DOHH2 (cell line): ENCODE measurements at regions not wholly inside any gene's neighbourhood (a gene's known extent, or its start where the extent isn't known, plus 50 kb on each side); places are given as distances from the start of the nearest gene placed in this dataset.

Experiments used
- H3F3A ChIP-seq: fragments of 200-600 bp; sonication (generic), shearing (Covaris generic); 2 replicates; pipeline ENCODE4 v1.6.0; 2016; ENCODE audit warnings: antibody characterized with exemption, mild to moderate bottlenecking; ENCODE audit not compliant: control insufficient read depth, insufficient read depth
- H3K27ac ChIP-seq: fragments of 200-600 bp; sonication (generic); 2 replicates; pipeline ENCODE4 v1.5.1; 2014; ENCODE audit warnings: low read depth, mild to moderate bottlenecking, low read length, moderate library complexity
- H3K27me3 ChIP-seq: fragments of 200-600 bp; sonication (generic); 2 replicates; pipeline ENCODE4 v1.6.1; 2014; ENCODE audit warnings: mild to moderate bottlenecking, low read length, mixed read lengths; ENCODE audit not compliant: control insufficient read depth
- H3K36me3 ChIP-seq: fragments of 200-600 bp; sonication (generic); 2 replicates; pipeline ENCODE4 v1.6.1; 2014; ENCODE audit warnings: mild to moderate bottlenecking, low read length, moderate library complexity, mixed read lengths; ENCODE audit not compliant: control insufficient read depth
- H3K4me1 ChIP-seq: fragments of 200-600 bp; sonication (generic); 2 replicates; pipeline ENCODE4 v1.6.1; 2014; ENCODE audit warnings: mild to moderate bottlenecking, low read length, mixed read lengths; ENCODE audit not compliant: control insufficient read depth
- H3K4me2 ChIP-seq: fragments of 200-600 bp; sonication (generic); 2 replicates; pipeline ENCODE4 v1.6.0; 2014; ENCODE audit warnings: mild to moderate bottlenecking, low read length, moderate library complexity
- H3K4me3 ChIP-seq: fragments of 200-600 bp; sonication (generic); 2 replicates; pipeline ENCODE4 v1.5.1; 2014; ENCODE audit warnings: mild to moderate bottlenecking, low read length, mixed read lengths
- H3K79me2 ChIP-seq: fragments of 200-600 bp; sonication (generic); 2 replicates; pipeline ENCODE4 v1.6.1; 2014; ENCODE audit warnings: mild to moderate bottlenecking, low read length, mixed read lengths; ENCODE audit not compliant: control insufficient read depth
- H3K9me2 ChIP-seq: fragments of 200-600 bp; sonication (generic); replicated peaks from 2 replicates; pipeline ENCODE4 v1.6.1; 2014; ENCODE audit warnings: mild to moderate bottlenecking, low read length, mixed read lengths; ENCODE audit not compliant: control insufficient read depth
- H3K9me3 ChIP-seq: fragments of 200-600 bp; sonication (generic); 2 replicates; pipeline ENCODE4 v1.6.1; 2014; ENCODE audit warnings: antibody characterized with exemption, low read length, mixed read lengths; ENCODE audit not compliant: control insufficient read depth, insufficient read depth
- H4K20me1 ChIP-seq: fragments of 200-600 bp; sonication (generic); 2 replicates; pipeline ENCODE4 v1.6.0; 2014; ENCODE audit warnings: low read depth, mild to moderate bottlenecking, antibody characterized with exemption, low read length, moderate library complexity; ENCODE audit not compliant: control insufficient read depth, insufficient read depth
- CTCF ChIP-seq: fragments of 200-600 bp; sonication (generic); IDR thresholded peaks from one replicate; pipeline ENCODE4 v1.5.1; 2014; ENCODE audit warnings: antibody characterized with exemption, mild to moderate bottlenecking, low read depth, low read length; ENCODE audit not compliant: poor library complexity, severe bottlenecking
- EZH2phosphoT487 ChIP-seq: fragments of 200-600 bp; sonication (generic); IDR thresholded peaks from 2 replicates; pipeline ENCODE4 v1.6.1; 2017; ENCODE audit warnings: borderline replicate concordance, mild to moderate bottlenecking, antibody characterized with exemption, low read length, moderate library complexity, mixed read lengths

GRCh38 chr3:23128655-23129054, 74.5 kb upstream of the UBE2E2 start:
- no peaks in the 10 kb centered on the region for H4K20me1 ChIP-seq

GRCh38 chr3:23129117-23129516, 74.0 kb upstream of the UBE2E2 start:
- TF ChIP-seq EZH2phosphoT487 (no peak), CTCF (no peak)
- no peak overlapping the region for H3K4me2 ChIP-seq
- no peak overlapping the region for H3K27ac ChIP-seq

More at GRCh38 chr3:23128655-23129054, 74.5 kb upstream of the UBE2E2 start:
- Histone ChIP-seq H3F3A (no peaks in the 10 kb centered on the region), H3K4me2 (no peak overlapping the region), H3K4me3 (no peak overlapping the region), H3K9me3 (no peaks in the 10 kb centered on the region), H3K79me2 (no peaks in the 10 kb centered on the region), H3K4me1 (no peaks in the 10 kb centered on the region), H3K27me3 (no peaks in the 10 kb centered on the region; the same call in 1 of the 2 replicates), H3K36me3 (no peaks in the 10 kb centered on the region), H3K9me2 (no peaks in the 10 kb centered on the region), H3K27ac (no peak overlapping the region)
- TF ChIP-seq CTCF = no peak
- TF ChIP-seq EZH2phosphoT487 = no peak

GRCh38 chr3:23129817-23130216, 73.3 kb upstream of the UBE2E2 start:
- TF ChIP-seq EZH2phosphoT487 (no peak), CTCF (no peak)
- no peaks in the 10 kb centered on the region; the same call in 1 of the 2 replicates for H3K27me3 ChIP-seq
- no peak overlapping the region for H3K4me3 ChIP-seq
- no peaks in the 10 kb centered on the region for H3F3A ChIP-seq
- no peak overlapping the region for H3K27ac ChIP-seq
- no peaks in the 10 kb centered on the region for H3K36me3 ChIP-seq
- H4K20me1 ChIP-seq = no peaks in the 10 kb centered on the region
- no peaks in the 10 kb centered on the region for H3K9me3 ChIP-seq
- no peaks in the 10 kb centered on the region for H3K4me1 ChIP-seq
- no peaks in the 10 kb centered on the region for H3K9me2 ChIP-seq
- no peaks in the 10 kb centered on the region for H3K79me2 ChIP-seq
- H3K4me2 ChIP-seq = no peak overlapping the region

More at GRCh38 chr3:23129117-23129516, 74.0 kb upstream of the UBE2E2 start:
- H3K9me2 ChIP-seq = no peaks in the 10 kb centered on the region
- no peaks in the 10 kb centered on the region for H3K79me2 ChIP-seq
- H3K36me3 ChIP-seq = no peaks in the 10 kb centered on the region
- no peak overlapping the region for H3K4me3 ChIP-seq
- no peaks in the 10 kb centered on the region for H3K9me3 ChIP-seq
- no peaks in the 10 kb centered on the region for H3K4me1 ChIP-seq
- no peaks in the 10 kb centered on the region for H4K20me1 ChIP-seq
- no peaks in the 10 kb centered on the region for H3F3A ChIP-seq
- no peaks in the 10 kb centered on the region; the same call in 1 of the 2 replicates for H3K27me3 ChIP-seq

DNA sequence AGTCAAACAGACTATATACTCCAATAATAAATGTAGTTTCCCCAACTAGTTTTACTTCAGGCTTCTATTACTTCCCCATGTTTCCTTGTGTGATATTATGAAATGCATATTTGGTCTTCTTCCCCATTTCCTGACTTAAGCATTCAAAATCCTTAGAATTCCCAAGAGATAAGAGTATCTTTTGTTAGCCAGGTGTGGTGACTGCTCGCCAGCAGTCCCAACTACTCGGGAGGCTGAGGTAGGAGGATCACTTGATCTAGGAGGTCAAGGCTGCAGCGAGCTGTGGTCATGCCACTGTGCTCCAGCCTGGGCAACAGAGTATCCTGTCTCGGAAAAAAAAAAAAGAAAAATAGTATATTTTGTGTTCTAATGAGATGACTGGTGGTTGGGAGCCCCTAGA, 72.7 kb upstream of the UBE2E2 start:
- H3K9me3 ChIP-seq = no peaks in the 10 kb centered on the region
- H3K4me1 ChIP-seq = no peaks in the 10 kb centered on the region
- no peaks in the 10 kb centered on the region for H3K9me2 ChIP-seq
- no peaks in the 10 kb centered on the region for H4K20me1 ChIP-seq
- H3K36me3 ChIP-seq = no peaks in the 10 kb centered on the region
- TF ChIP-seq CTCF (no peak), EZH2phosphoT487 (no peak)
- no peaks in the 10 kb centered on the region for H3F3A ChIP-seq
- no peak overlapping the region for H3K4me3 ChIP-seq
- no peaks in the 10 kb centered on the region; the same call in 1 of the 2 replicates for H3K27me3 ChIP-seq
- no peak overlapping the region for H3K27ac ChIP-seq
- H3K4me2 ChIP-seq = no peak overlapping the region
- no peaks in the 10 kb centered on the region for H3K79me2 ChIP-seq
